IMR-90 (cell line): ENCODE measurements at regions not wholly inside any gene's neighbourhood (a gene's known extent, or its start where the extent isn't known, plus 50 kb on each side); places are given as distances from the start of the nearest gene placed in this dataset.

Source experiments
- ATAC-seq: fragments of 200-7000 bp; cut with Tn5 transposase; 2 replicates; pipeline ENCODE4 v1.9.1; 2020; ENCODE audit warnings: low read depth, mild to moderate bottlenecking, moderate library complexity
- BruUV-seq: library from RNA; stranded (reverse); fragments of 400-500 nt; replicated peaks from 2 replicates; lab custom pipeline; 2021; lab: Mats Ljungman, UMichigan
- CTCF ChIA-PET: fragments of 300-600 bp; formaldehyde crosslinking; extraction: SDS; loops from one replicate; lab custom pipeline; 2021; ENCODE audit warnings: antibody characterized with exemption; lab: Yijun Ruan, JAX
- POLR2A ChIA-PET: fragments of 300-600 bp; sonication (Branson Sonifier 250); formaldehyde crosslinking; loops from one replicate; lab custom pipeline; 2022; ENCODE audit warnings: antibody characterized with exemption; ENCODE audit not compliant: unreplicated experiment; lab: Charles Lee
- DNase-seq: peaks from one replicate; pipeline ENCODE4 v3.0.0; 2013
- H2AFZ ChIP-seq: replicated peaks from 2 replicates; pipeline ENCODE3; 2013; ENCODE audit warnings: low read length, mild to moderate bottlenecking; ENCODE audit not compliant: poor library complexity
- H2AK5ac ChIP-seq: 2 replicates; pipeline ENCODE4 v1.6.1; 2013; ENCODE audit warnings: low read depth, low read length, inconsistent platforms
- H2AK9ac ChIP-seq: replicated peaks from 2 replicates; pipeline ENCODE3; 2013; ENCODE audit warnings: mild to moderate bottlenecking, low read depth, low read length, moderate library complexity; ENCODE audit not compliant: poor library complexity
- H2BK120ac ChIP-seq: 2 replicates; pipeline ENCODE4 v1.6.1; 2013; ENCODE audit warnings: low read depth, low read length, inconsistent platforms
- H2BK15ac ChIP-seq: 3 replicates; pipeline ENCODE4 v1.6.1; 2013; ENCODE audit warnings: low read depth, low read length, inconsistent platforms
- H2BK20ac ChIP-seq: 2 replicates; pipeline ENCODE4 v1.6.1; 2013; ENCODE audit warnings: low read depth, mild to moderate bottlenecking, inconsistent platforms, low read length, moderate library complexity
- H2BK5ac ChIP-seq: 2 replicates; pipeline ENCODE4 v1.6.1; 2013; ENCODE audit warnings: mild to moderate bottlenecking, low read depth, low read length, inconsistent platforms; ENCODE audit not compliant: poor library complexity, severe bottlenecking
- H3K14ac ChIP-seq: replicated peaks from 2 replicates; pipeline ENCODE4 v1.6.1; 2013; ENCODE audit warnings: low read depth, low read length, inconsistent platforms
- H3K18ac ChIP-seq: 2 replicates; pipeline ENCODE4 v1.6.1; 2013; ENCODE audit warnings: low read depth, low read length, control low read depth
- H3K23ac ChIP-seq: 2 replicates; pipeline ENCODE4 v1.6.1; 2013; ENCODE audit warnings: low read depth, low read length, inconsistent platforms
- H3K27ac ChIP-seq: 2 replicates; pipeline ENCODE4 v1.5.1; 2013; ENCODE audit warnings: mild to moderate bottlenecking, control low read depth, low read length; ENCODE audit not compliant: insufficient read depth
- H3K27me3 ChIP-seq: 2 replicates; pipeline ENCODE4 v1.6.1; 2013; ENCODE audit warnings: low read length; ENCODE audit not compliant: control insufficient read depth, insufficient read depth
- H3K36me3 ChIP-seq: 2 replicates; pipeline ENCODE4 v1.6.1; 2013; ENCODE audit warnings: low read length, mixed read lengths; ENCODE audit not compliant: control insufficient read depth, insufficient read depth
- H3K4ac ChIP-seq: 2 replicates; pipeline ENCODE4 v1.6.1; 2013; ENCODE audit warnings: low read depth, low read length, inconsistent platforms
- H3K4me1 ChIP-seq: 2 replicates; pipeline ENCODE4 v1.6.1; 2013; ENCODE audit warnings: low read length, mixed read lengths; ENCODE audit not compliant: control insufficient read depth, insufficient read depth
- H3K4me2 ChIP-seq: 2 replicates; pipeline ENCODE4 v1.6.1; 2013; ENCODE audit warnings: low read depth, mild to moderate bottlenecking, control low read depth, low read length, moderate library complexity
- H3K4me3 ChIP-seq: 2 replicates; pipeline ENCODE4 v1.5.1; 2013; ENCODE audit warnings: low read depth, mild to moderate bottlenecking, control low read depth, low read length, moderate library complexity; ENCODE audit not compliant: insufficient read depth
- H3K56ac ChIP-seq: 2 replicates; pipeline ENCODE4 v1.6.1; 2013; ENCODE audit warnings: low read length, inconsistent platforms; ENCODE audit not compliant: insufficient read depth; ENCODE audit errors: extremely low read depth
- H3K79me1 ChIP-seq, 2 experiments: 2 replicates each; pipeline ENCODE4 v1.6.1; 2013; ENCODE audit warnings: low read length in 2 of 2, inconsistent platforms in 1 of 2, low read depth in 1 of 2
- H3K9ac ChIP-seq: 2 replicates; pipeline ENCODE4 v1.6.1; 2013; ENCODE audit warnings: low read depth, low read length, control low read depth
- H3K9me1 ChIP-seq: 2 replicates; pipeline ENCODE4 v1.6.1; 2013; ENCODE audit warnings: low read length, inconsistent platforms; ENCODE audit not compliant: insufficient read depth
- H3K9me3 ChIP-seq: 2 replicates; pipeline ENCODE4 v1.6.1; 2013; ENCODE audit warnings: low read length; ENCODE audit not compliant: control insufficient read depth, insufficient read depth
- H4K20me1 ChIP-seq: 2 replicates; pipeline ENCODE4 v1.6.1; 2013; ENCODE audit warnings: low read length, inconsistent platforms; ENCODE audit not compliant: insufficient read depth
- H4K5ac ChIP-seq: 2 replicates; pipeline ENCODE4 v1.6.1; 2013; ENCODE audit warnings: mild to moderate bottlenecking, low read depth, low read length, control low read depth
- H4K8ac ChIP-seq, 2 experiments: 2 replicates each; pipeline ENCODE4 v1.6.1; 2013; ENCODE audit warnings: low read depth in 2 of 2, low read length in 2 of 2, control low read depth in 1 of 2, inconsistent platforms in 1 of 2
- H4K91ac ChIP-seq: 2 replicates; pipeline ENCODE4 v1.6.1; 2013; ENCODE audit warnings: low read depth, low read length, inconsistent platforms; ENCODE audit not compliant: insufficient read depth
- BHLHE40 ChIP-seq: fragments of 150-350 bp; IDR thresholded peaks from 2 replicates; pipeline ENCODE4 v1.6.1; 2016; ENCODE audit warnings: mild to moderate bottlenecking, low read depth, low read length
- CEBPB ChIP-seq: IDR thresholded peaks from 2 replicates; pipeline ENCODE4 v1.6.1; 2012; ENCODE audit warnings: low read depth, low read length, improper control_type of control experiment
- CHD1 ChIP-seq: IDR thresholded peaks from 2 replicates; pipeline ENCODE4 v1.6.1; 2012; ENCODE audit warnings: low read depth, low read length, improper control_type of control experiment
- CTCF ChIP-seq: conservative IDR thresholded peaks from 2 replicates; pipeline ENCODE4 v1.5.1; 2012; ENCODE audit warnings: mild to moderate bottlenecking, low read depth, low read length, improper control_type of control experiment
- ELK1 ChIP-seq: fragments of 150-350 bp; IDR thresholded peaks from 2 replicates; pipeline ENCODE4 v1.6.1; 2016; ENCODE audit warnings: low read depth, mild to moderate bottlenecking, low read length, moderate library complexity, borderline replicate concordance
- FOS ChIP-seq: fragments of 150-350 bp; IDR thresholded peaks from 2 replicates; pipeline ENCODE4 v1.6.1; 2016; ENCODE audit warnings: low read depth, low read length
- MAFK ChIP-seq: IDR thresholded peaks from 2 replicates; pipeline ENCODE4 v1.6.1; 2012; ENCODE audit warnings: low read depth, low read length, improper control_type of control experiment
- MAZ ChIP-seq: IDR thresholded peaks from 2 replicates; pipeline ENCODE4 v1.6.1; 2012; ENCODE audit warnings: low read depth, mild to moderate bottlenecking, low read length, improper control_type of control experiment, moderate library complexity, borderline replicate concordance
- MXI1 ChIP-seq: IDR thresholded peaks from 2 replicates; pipeline ENCODE4 v1.6.1; 2012; ENCODE audit warnings: low read depth, mild to moderate bottlenecking, low read length, moderate library complexity, borderline replicate concordance
- NFE2L2 ChIP-seq: fragments of 150-350 bp; IDR thresholded peaks from 2 replicates; pipeline ENCODE4 v1.6.1; 2016; ENCODE audit warnings: low read depth, mild to moderate bottlenecking, low read length
- POLR2A ChIP-seq: IDR thresholded peaks from 2 replicates; pipeline ENCODE4 v1.6.1; 2012; ENCODE audit warnings: mild to moderate bottlenecking, low read depth, low read length
- RAD21 ChIP-seq: IDR thresholded peaks from 2 replicates; pipeline ENCODE4 v1.6.1; 2012; ENCODE audit warnings: low read length, improper control_type of control experiment
- RCOR1 ChIP-seq: IDR thresholded peaks from 2 replicates; pipeline ENCODE4 v1.6.1; 2012; ENCODE audit warnings: mild to moderate bottlenecking, low read length, improper control_type of control experiment; ENCODE audit not compliant: insufficient replicate concordance
- RFX5 ChIP-seq: IDR thresholded peaks from 2 replicates; pipeline ENCODE4 v1.8.0; 2012; ENCODE audit warnings: low read depth, mild to moderate bottlenecking, low read length, moderate library complexity
- SMC3 ChIP-seq: fragments of 150-350 bp; IDR thresholded peaks from 2 replicates; pipeline ENCODE4 v1.6.1; 2016; ENCODE audit warnings: low read depth, mild to moderate bottlenecking, antibody characterized with exemption, low read length, moderate library complexity
- USF2 ChIP-seq: fragments of 150-350 bp; IDR thresholded peaks from 2 replicates; pipeline ENCODE4 v1.6.1; 2017; ENCODE audit warnings: mild to moderate bottlenecking, antibody characterized with exemption, low read length, low read depth
- WGBS, 2 experiments: methylation state at CpG; one replicate each; pipeline versions ENCODE4 v1.1.5 to v1.1.7; 2013; ENCODE audit warnings: missing lambda C conversion rate in 2 of 2; ENCODE audit not compliant: insufficient read length in 1 of 2; ENCODE audit errors: extremely low coverage in 2 of 2; 5-methylcytosine and 5-hydroxymethylcytosine counted together
- dilution Hi-C: fragments of 300-500 bp; cut with HindIII; formaldehyde crosslinking; loops from one replicate; pipeline ENCODE4 v1.14.3; 2018; ENCODE audit warnings: low sequenced_read_pairs; ENCODE audit not compliant: unreplicated experiment
- in situ Hi-C: fragments of 300-500 bp; cut with MboI; formaldehyde crosslinking; loops from 3 replicates; pipeline ENCODE4 v1.14.3; 2019; ENCODE audit warnings: low sequenced_read_pairs, inconsistent platforms, mixed read lengths
- intact Hi-C: fragments of 100-400 bp; cut with micrococcal nuclease; formaldehyde crosslinking; loops from 2 replicates; pipeline ENCODE4 v1.10.0; 2022

GRCh38 chr5:67541875-67542274, 345.3 kb upstream of the CD180 start:
- CTCF ChIA-PET, result no interaction called here
- H4K91ac ChIP-seq, result no peak overlapping the region

More at GRCh38 chr5:67541875-67542274, 345.3 kb upstream of the CD180 start:
- Histone ChIP-seq H2BK15ac (no peak overlapping the region), H3K4me1 (no peaks in the 10 kb centered on the region), H2AFZ (no peak overlapping the region), H3K23ac (no peak overlapping the region), H3K27ac (no peak overlapping the region), H2BK120ac (no peak overlapping the region), H2AK5ac (no peak overlapping the region), H2AK9ac (no peak overlapping the region), H3K56ac (no peak overlapping the region), H2BK5ac (no peak overlapping the region), H3K9ac (no peak overlapping the region), H3K9me3 (no peaks in the 10 kb centered on the region), H3K4ac (no peak overlapping the region), H4K8ac (no peak overlapping the region), H3K18ac (no peak overlapping the region), H3K9me1 (no peaks in the 10 kb centered on the region), H3K14ac (no peak overlapping the region), H3K36me3 (no peaks in the 10 kb centered on the region), H4K20me1 (no peaks in the 10 kb centered on the region), H3K4me3 (no peak overlapping the region), H4K5ac (no peak overlapping the region), H2BK20ac (no peak overlapping the region), H3K4me2 (no peak overlapping the region), H3K79me1 (no peaks in the 10 kb centered on the region), H3K27me3 (no peaks in the 10 kb centered on the region)
- DNase-seq (no peak), ATAC-seq (no peak)
- intact Hi-C loops, result no loop called here
- WGBS, 2 experiments, result no CpG with 5 or more reads among the region's 1 CpG
- dilution Hi-C loops, result no loop called here
- POLR2A ChIA-PET, result no interaction called here
- in situ Hi-C loops, result no loop called here
- no TSS peak for BruUV-seq
- TF ChIP-seq RCOR1, result no peak
- TF ChIP-seq MAZ, result no peak
- no peak for TF ChIP-seq NFE2L2
- TF ChIP-seq USF2, result no peak
- no peak for TF ChIP-seq FOS
- TF ChIP-seq ELK1, result no peak
- no peak for TF ChIP-seq CHD1
- no peak for TF ChIP-seq MXI1
- TF ChIP-seq RFX5, result no peak
- TF ChIP-seq RAD21, result no peak
- no peak for TF ChIP-seq CEBPB
- no peak for TF ChIP-seq MAFK
- no peak for TF ChIP-seq CTCF
- TF ChIP-seq POLR2A, result no peak
- TF ChIP-seq BHLHE40, result no peak
- no peak for TF ChIP-seq SMC3
